ENCODE measurements at regions not wholly inside any gene's neighbourhood (a gene's known extent, or its start where the extent isn't known, plus 50 kb on each side); places are given as distances from the start of the nearest gene placed in this dataset.

- Histone ChIP-seq H3K23ac (ENCODE audit: low read length) (no peak overlapping the region), H3K9ac (ENCODE audit: low read length) (no peak overlapping the region), H3K18ac (ENCODE audit: low read length) (no peak overlapping the region), H3K4me2 (ENCODE audit: low read length) (no peak overlapping the region), H4K12ac (ENCODE audit: low read depth, low read length) (no peak overlapping the region), H4K91ac (ENCODE audit: low read depth, low read length) (no peak overlapping the region), H3K4me3 (ENCODE audit: low read depth, low read length) (peak overlapping the region; percentile 3), H2AFZ (ENCODE audit: insufficient read depth, low read length, poor library complexity) (no peak overlapping the region), H3K9me3 (ENCODE audit: insufficient read depth, low read depth, low read length) (no peaks in the 10 kb centered on the region), H3K79me2 (ENCODE audit: control insufficient read depth, insufficient read depth, low read length, poor library complexity) (no peaks in the 10 kb centered on the region), H3K4ac (ENCODE audit: low read depth, low read length) (no peak overlapping the region), H3K4me1 (ENCODE audit: control insufficient read depth in 1 of 2, insufficient read depth in 2 of 2, low read length in 2 of 2) (peaks cover 0 to 3% of the 10 kb centered on the region in 2 experiments), H2BK120ac (ENCODE audit: insufficient read depth, low read length, poor library complexity) (no peak overlapping the region), H4K8ac (ENCODE audit: low read depth, low read length) (no peak overlapping the region), H2BK12ac (ENCODE audit: low read length) (no peak overlapping the region), H3K27ac (ENCODE audit: low read depth, low read length) (no peak overlapping the region), H3K36me3 (ENCODE audit: control insufficient read depth in 1 of 2, insufficient read depth in 2 of 2, low read length in 2 of 2) (no peaks in the 10 kb centered on the region), H2AK5ac (ENCODE audit: low read length) (no peak overlapping the region), H3K27me3 (ENCODE audit: insufficient read depth, low read length) (no peaks in the 10 kb centered on the region), H3K79me1 (ENCODE audit: low read length) (no peaks in the 10 kb centered on the region), H3K14ac (ENCODE audit: low read length) (no peak overlapping the region), H2BK5ac (ENCODE audit: low read depth, low read length, poor library complexity) (no peak overlapping the region)
- no CpG with 5 or more reads among the region's 19 CpGs for WGBS (ENCODE audit: extremely low coverage, insufficient coverage, insufficient read length)
- no peak for DNase-seq
These were observed 97.5 kb upstream of the STOX2 start for GRCh38 chr4:183807420-183808096.

- WGBS (ENCODE audit: extremely low coverage, insufficient coverage, insufficient read length) = no CpG with 5 or more reads among the region's 9 CpGs
- Histone ChIP-seq H2BK5ac (ENCODE audit: low read depth, low read length, poor library complexity) (no peak overlapping the region), H3K36me3 (ENCODE audit: control insufficient read depth in 1 of 2, insufficient read depth in 2 of 2, low read length in 2 of 2) (no peaks in the 10 kb centered on the region), H2BK120ac (ENCODE audit: insufficient read depth, low read length, poor library complexity) (no peak overlapping the region), H3K79me1 (ENCODE audit: low read length) (no peaks in the 10 kb centered on the region), H2BK12ac (ENCODE audit: low read length) (no peak overlapping the region), H2AK5ac (ENCODE audit: low read length) (no peak overlapping the region), H3K4me1 (ENCODE audit: control insufficient read depth in 1 of 2, insufficient read depth in 2 of 2, low read length in 2 of 2) (peaks cover 0 to 3% of the 10 kb centered on the region in 2 experiments), H3K4me2 (ENCODE audit: low read length) (no peak overlapping the region), H3K79me2 (ENCODE audit: control insufficient read depth, insufficient read depth, low read length, poor library complexity) (no peaks in the 10 kb centered on the region), H4K8ac (ENCODE audit: low read depth, low read length) (no peak overlapping the region), H3K27ac (ENCODE audit: low read depth, low read length) (no peak overlapping the region), H3K18ac (ENCODE audit: low read length) (no peak overlapping the region), H3K4me3 (ENCODE audit: low read depth, low read length) (no peak overlapping the region), H3K4ac (ENCODE audit: low read depth, low read length) (no peak overlapping the region), H4K12ac (ENCODE audit: low read depth, low read length) (no peak overlapping the region), H3K23ac (ENCODE audit: low read length) (no peak overlapping the region), H3K14ac (ENCODE audit: low read length) (no peak overlapping the region), H3K9ac (ENCODE audit: low read length) (no peak overlapping the region), H4K91ac (ENCODE audit: low read depth, low read length) (no peak overlapping the region), H3K9me3 (ENCODE audit: insufficient read depth, low read depth, low read length) (no peaks in the 10 kb centered on the region), H3K27me3 (ENCODE audit: insufficient read depth, low read length) (no peaks in the 10 kb centered on the region), H2AFZ (ENCODE audit: insufficient read depth, low read length, poor library complexity) (no peak overlapping the region)
- peak in 1 of 2 donors; percentile 43 for DNase-seq
These were observed 97.0 kb upstream of the STOX2 start for GRCh38 chr4:183808097-183808456.

GRCh38 chr4:183812567-183812966 is 92.5 kb upstream of the STOX2 start:
- H3K27me3 ChIP-seq (ENCODE audit: insufficient read depth, low read length) = no peaks in the 10 kb centered on the region
- H3K14ac ChIP-seq (ENCODE audit: low read length) = no peak overlapping the region
- DNase-seq = no peak
- no peak overlapping the region for H3K4ac ChIP-seq (ENCODE audit: low read depth, low read length)
- H3K9ac ChIP-seq (ENCODE audit: low read length) = no peak overlapping the region
- no peak overlapping the region for H2BK12ac ChIP-seq (ENCODE audit: low read length)
- WGBS (ENCODE audit: extremely low coverage, insufficient coverage, insufficient read length) = no CpG with 5 or more reads among the region's 1 CpG
- H2BK120ac ChIP-seq (ENCODE audit: insufficient read depth, low read length, poor library complexity) = no peak overlapping the region
- H3K36me3 ChIP-seq (ENCODE audit: control insufficient read depth in 1 of 2, insufficient read depth in 2 of 2, low read length in 2 of 2) = no peaks in the 10 kb centered on the region
- H3K4me2 ChIP-seq (ENCODE audit: low read length) = no peak overlapping the region
- no peaks in the 10 kb centered on the region for H3K79me1 ChIP-seq (ENCODE audit: low read length)
- peaks cover 0 to 3% of the 10 kb centered on the region in 2 experiments for H3K4me1 ChIP-seq (ENCODE audit: control insufficient read depth in 1 of 2, insufficient read depth in 2 of 2, low read length in 2 of 2)
- no peaks in the 10 kb centered on the region for H3K79me2 ChIP-seq (ENCODE audit: control insufficient read depth, insufficient read depth, low read length, poor library complexity)
- no peaks in the 10 kb centered on the region for H3K9me3 ChIP-seq (ENCODE audit: insufficient read depth, low read depth, low read length)
- no peak overlapping the region for H4K91ac ChIP-seq (ENCODE audit: low read depth, low read length)
- H2BK5ac ChIP-seq (ENCODE audit: low read depth, low read length, poor library complexity) = no peak overlapping the region
- no peak overlapping the region for H2AK5ac ChIP-seq (ENCODE audit: low read length)
- H3K18ac ChIP-seq (ENCODE audit: low read length) = no peak overlapping the region
- H2AFZ ChIP-seq (ENCODE audit: insufficient read depth, low read length, poor library complexity) = no peak overlapping the region
- H4K8ac ChIP-seq (ENCODE audit: low read depth, low read length) = no peak overlapping the region
- H3K27ac ChIP-seq (ENCODE audit: low read depth, low read length) = no peak overlapping the region
- H3K4me3 ChIP-seq (ENCODE audit: low read depth, low read length) = no peak overlapping the region
- no peak overlapping the region for H4K12ac ChIP-seq (ENCODE audit: low read depth, low read length)
- H3K23ac ChIP-seq (ENCODE audit: low read length) = no peak overlapping the region

GRCh38 chr4:183814461-183814860 is 90.6 kb upstream of the STOX2 start:
- Histone ChIP-seq H3K79me2 (ENCODE audit: control insufficient read depth, insufficient read depth, low read length, poor library complexity) (no peaks in the 10 kb centered on the region), H4K8ac (ENCODE audit: low read depth, low read length) (no peak overlapping the region), H3K4me2 (ENCODE audit: low read length) (no peak overlapping the region), H3K18ac (ENCODE audit: low read length) (no peak overlapping the region), H3K79me1 (ENCODE audit: low read length) (no peaks in the 10 kb centered on the region), H3K9me3 (ENCODE audit: insufficient read depth, low read depth, low read length) (no peaks in the 10 kb centered on the region), H2BK5ac (ENCODE audit: low read depth, low read length, poor library complexity) (no peak overlapping the region), H3K14ac (ENCODE audit: low read length) (no peak overlapping the region), H3K4me3 (ENCODE audit: low read depth, low read length) (no peak overlapping the region), H2BK12ac (ENCODE audit: low read length) (no peak overlapping the region), H4K91ac (ENCODE audit: low read depth, low read length) (no peak overlapping the region), H2AK5ac (ENCODE audit: low read length) (no peak overlapping the region), H3K4me1 (ENCODE audit: control insufficient read depth in 1 of 2, insufficient read depth in 2 of 2, low read length in 2 of 2) (no peaks in the 10 kb centered on the region), H3K27me3 (ENCODE audit: insufficient read depth, low read length) (no peaks in the 10 kb centered on the region), H3K27ac (ENCODE audit: low read depth, low read length) (no peak overlapping the region), H3K4ac (ENCODE audit: low read depth, low read length) (no peak overlapping the region), H3K23ac (ENCODE audit: low read length) (no peak overlapping the region), H2BK120ac (ENCODE audit: insufficient read depth, low read length, poor library complexity) (no peak overlapping the region), H3K36me3 (ENCODE audit: control insufficient read depth in 1 of 2, insufficient read depth in 2 of 2, low read length in 2 of 2) (no peaks in the 10 kb centered on the region), H3K9ac (ENCODE audit: low read length) (no peak overlapping the region), H4K12ac (ENCODE audit: low read depth, low read length) (no peak overlapping the region), H2AFZ (ENCODE audit: insufficient read depth, low read length, poor library complexity) (no peak overlapping the region)
- no CpG with 5 or more reads among the region's 5 CpGs for WGBS (ENCODE audit: extremely low coverage, insufficient coverage, insufficient read length)
- DNase-seq = no peak

All from trophoblast cell (in vitro differentiated cells and primary cell).